ENCODE measurements at regions not wholly inside any gene's neighbourhood (a gene's known extent, or its start where the extent isn't known, plus 50 kb on each side); places are given as distances from the start of the nearest gene placed in this dataset.
A peak's percentile ranks its signal among the peaks of the same experiment; 100 is the strongest.

DNA sequence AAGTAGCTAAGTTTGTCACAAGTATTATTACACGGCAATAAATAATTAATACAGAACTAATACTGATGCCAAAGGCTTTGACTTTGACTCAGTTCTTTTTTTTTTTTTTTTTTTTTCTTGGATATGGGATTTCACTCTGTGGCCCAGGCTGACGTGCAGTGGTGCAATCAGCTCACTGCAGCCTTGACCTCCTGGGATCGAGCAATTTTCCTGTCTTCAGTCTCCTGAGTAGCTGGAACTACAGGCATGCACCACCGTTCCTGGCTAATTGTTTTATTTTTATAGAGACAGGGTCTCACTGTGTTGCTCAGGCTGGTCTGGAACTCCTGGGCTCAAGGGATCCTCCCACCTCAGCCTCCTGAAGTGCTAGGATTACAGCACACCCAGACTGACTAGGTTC lies 284.5 kb downstream of the SS18 start:
- DNase-seq = no peak

DNA sequence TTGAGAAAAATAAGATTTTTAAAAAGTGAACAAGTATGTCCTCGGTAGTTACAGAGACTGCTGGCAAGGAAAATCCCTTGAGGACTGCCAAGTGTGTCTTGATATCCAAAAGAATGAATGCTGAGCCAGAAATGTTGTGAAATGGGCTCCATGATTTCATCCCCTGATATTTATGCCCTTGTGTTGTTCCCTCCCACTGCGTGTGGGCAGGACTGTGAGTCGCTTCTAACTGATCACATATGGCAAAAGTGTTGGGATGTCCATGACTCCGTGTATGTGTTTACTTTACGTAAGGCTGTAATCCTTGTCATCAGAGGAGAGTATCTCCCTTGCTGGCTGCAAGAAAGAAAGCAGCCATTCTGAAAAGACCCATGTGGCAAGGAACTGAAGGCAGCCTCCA lies 285.1 kb downstream of the SS18 start:
- no peak for DNase-seq

DNA sequence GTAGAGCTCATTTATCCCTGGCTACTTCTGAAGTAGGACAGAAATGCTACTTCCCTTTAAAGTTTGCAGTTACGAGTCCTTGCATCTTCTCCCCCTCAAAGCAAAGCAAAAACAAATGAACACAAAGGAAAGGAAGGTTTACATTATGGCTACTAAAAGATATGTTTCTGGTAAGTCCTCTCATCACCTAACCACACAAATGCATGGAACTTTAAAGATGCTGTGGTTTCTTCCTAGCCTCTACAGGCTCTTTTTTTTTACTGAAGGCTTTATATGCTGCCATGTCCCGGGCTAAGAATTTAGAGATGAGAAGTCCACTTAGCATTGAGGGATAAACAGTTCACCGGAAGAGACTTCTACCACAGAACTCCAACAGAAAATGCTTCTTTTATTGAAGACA lies 291.2 kb downstream of the SS18 start:
- no peak for DNase-seq

DNA sequence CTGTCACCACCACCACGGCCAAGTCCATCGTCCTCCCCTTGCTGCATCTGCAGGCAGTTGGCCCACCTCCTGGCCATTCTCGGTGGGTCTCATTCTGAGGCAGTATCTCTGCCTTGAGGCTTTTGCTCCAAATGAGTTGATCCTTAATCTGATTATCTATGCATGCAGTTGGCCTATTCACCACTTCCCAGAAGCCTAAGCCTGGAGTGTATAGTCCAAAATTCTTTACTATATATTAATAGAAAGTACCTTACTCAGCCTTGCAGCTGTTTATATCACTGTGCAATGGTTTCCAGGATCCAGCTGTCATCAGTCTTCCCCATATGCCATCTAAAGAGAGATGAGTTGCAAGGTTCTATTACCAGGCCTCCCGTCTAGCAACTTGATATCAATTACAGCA lies 292.4 kb downstream of the SS18 start:
- no peak for DNase-seq

DNA sequence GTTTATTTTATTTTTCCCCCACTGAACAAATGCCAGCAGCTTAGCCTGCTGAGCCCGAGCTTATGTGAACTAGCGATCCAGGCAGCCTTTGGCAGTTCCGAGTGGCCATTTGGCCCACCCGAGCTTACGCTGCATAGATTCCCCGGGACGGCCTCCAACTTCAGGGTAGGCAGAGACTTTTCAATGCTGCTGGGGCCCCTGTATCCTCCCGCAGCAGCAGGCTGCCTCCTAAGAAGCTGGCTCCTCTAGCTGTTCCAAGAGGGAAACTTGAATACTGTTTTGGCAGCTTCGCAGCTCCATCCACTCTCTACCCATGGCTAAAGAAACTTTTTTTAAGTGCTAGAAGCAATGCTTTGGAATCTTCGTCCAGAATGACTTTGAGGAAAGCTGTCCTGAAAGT lies 295.2 kb downstream of the SS18 start:
- DNase-seq = peak; percentile 3

DNA sequence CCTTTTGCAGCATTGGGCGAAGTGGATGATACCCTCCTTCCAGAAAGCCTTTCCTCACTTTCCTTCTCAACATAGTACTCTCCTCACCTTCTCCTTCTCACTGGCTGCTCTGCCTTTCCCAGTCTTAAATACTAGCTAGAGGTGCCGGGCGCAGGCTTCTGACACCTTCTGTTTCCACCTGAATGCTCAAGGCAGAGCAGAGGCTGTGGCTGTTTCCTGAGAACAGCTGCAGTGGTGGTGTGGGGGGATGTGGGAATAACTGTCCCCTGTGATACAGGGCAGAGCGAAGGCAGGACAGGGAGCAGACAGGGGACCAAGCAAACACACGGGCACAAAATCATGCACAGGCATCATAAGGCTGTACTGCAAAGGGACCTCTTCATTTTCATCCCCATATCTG lies 303.1 kb downstream of the SS18 start:
- no peak for DNase-seq

DNA sequence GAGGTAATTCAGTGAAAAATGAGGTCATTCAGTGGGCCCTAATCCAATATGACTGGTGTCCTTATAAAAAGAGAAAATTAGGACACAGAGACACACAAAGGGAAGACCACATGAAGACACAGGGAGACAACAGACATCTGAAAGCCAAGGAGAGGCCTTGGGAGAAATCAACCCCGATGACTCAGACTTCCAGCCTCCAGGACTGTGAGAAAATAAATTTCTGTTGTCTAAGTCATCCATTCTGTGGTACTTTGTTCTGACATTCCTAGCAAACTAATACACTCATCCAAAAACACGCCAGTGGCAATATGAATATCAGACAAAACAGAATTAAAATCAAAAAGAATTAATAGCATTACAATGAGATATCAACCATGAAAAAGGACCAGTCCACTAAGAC lies 303.7 kb downstream of the SS18 start:
- no peak for DNase-seq

DNA sequence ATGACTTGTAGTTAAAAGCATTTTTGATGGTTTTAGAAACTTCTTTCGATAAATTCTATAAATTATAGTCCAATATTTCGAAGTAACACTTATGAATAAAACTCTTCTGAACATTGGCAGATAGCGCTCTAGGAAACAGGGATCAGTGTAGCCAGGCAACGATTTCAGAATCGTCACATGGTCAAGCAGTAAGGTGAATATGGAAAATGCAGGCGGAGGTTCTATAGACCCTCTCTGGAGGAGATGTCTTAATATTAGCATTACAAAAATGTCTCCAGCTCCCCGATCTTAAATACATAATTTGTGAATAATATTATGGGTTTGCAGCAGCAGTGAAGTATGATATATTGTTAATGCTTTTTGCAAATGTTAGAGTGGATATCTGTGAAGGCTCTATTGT lies 310.3 kb downstream of the SS18 start:
- no peak for DNase-seq

DNA sequence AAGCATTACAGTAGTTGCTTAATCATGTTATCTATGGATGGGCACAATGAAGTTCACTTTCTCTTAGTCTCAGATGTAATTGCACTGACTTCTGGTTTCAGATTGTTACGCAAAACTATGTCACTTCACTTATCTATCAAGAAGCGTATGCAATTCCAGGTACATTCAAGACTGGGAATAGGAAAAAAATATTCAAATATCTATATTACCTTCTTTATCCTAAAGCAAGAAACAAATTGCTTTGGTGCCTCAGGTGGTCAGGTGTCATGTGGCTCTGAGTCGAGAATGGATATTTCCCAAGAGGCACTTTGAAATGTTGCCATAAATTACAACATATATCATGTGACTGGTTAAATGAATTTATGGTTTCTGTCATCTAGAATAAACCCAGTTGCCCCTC lies 318.6 kb downstream of the SS18 start:
- DNase-seq = no peak

DNA sequence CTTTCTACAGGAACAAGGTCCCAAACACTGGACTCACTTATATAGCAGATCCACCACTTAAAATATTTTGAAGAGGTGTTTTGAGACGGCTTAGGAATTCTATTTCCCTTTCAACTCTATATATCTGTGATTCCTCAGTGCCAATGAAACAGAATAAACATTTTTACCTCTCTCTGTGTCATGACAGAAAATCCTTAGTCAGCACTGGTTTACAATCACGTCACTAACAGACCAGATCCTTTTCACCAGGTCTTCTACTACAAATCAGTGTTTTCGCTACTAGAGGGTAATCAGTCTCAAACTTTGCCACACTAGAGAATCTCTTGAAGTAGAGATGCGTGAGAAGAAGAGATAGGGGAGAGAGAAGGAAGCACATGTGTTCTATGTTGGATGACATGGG lies 325.6 kb downstream of the SS18 start:
- DNase-seq = no peak

DNA sequence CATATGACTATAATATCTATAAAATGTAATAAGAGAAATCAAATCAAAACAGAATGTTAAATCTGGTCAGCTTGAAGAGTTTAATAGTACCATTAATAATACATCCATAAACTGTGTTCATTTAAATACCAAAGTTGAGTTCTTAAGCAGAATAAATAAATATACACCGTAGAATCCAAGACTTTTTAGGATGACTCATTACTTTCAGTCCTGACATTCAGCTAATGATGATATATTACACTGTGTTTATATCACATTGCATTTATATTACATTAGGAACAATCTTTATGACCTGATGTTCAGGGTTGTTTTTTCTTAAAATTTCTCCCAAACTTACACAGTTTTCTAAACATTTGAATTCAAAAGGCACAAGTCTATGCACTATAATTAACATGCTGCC lies 331.3 kb downstream of the SS18 start:
- no peak for DNase-seq

DNA sequence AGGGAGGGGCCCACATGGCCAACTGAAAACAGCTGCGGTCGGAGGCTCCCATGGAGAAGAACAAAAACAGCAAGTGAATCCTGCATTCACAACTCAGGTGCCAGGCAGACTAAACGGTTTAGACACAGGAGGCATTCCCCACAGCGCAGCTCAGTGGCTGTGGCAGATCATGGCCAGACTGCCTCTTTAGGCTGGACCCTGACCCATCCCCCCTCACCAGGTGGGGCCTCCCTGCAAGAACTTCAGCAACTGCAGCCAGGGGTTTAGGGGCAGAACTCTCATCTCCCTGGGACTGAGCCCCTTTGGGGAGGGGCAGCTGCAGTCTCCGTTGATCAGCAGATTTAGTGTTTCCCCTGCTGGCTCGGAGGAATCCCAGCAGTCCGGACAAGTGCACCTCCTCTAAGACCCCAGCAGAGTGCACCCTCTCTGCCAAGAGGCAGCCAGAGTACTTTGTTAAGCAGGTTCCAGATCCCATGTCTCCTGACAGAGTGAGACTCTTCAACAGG lies 346.7 kb downstream of the SS18 start:
- no peak for DNase-seq

DNA sequence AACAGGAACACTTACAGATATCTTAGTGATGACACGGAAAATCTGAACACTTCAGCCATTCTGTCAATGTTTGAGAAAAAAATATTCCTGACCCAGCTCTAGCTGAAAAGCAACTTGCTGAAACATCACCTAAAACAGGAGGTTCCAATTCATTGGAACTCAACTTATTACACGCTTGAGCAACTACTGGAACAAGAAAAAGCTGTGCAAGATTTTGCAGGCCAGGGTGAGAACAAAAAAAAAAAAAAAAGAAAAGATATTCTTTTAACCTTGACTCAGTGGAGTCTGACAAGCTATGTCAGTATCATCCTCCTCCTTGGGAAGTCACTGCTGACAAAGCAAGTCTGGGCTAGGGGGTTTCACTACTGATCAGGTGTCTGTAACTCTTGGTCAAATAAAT lies 351.0 kb downstream of the SS18 start:
- DNase-seq = no peak

DNA sequence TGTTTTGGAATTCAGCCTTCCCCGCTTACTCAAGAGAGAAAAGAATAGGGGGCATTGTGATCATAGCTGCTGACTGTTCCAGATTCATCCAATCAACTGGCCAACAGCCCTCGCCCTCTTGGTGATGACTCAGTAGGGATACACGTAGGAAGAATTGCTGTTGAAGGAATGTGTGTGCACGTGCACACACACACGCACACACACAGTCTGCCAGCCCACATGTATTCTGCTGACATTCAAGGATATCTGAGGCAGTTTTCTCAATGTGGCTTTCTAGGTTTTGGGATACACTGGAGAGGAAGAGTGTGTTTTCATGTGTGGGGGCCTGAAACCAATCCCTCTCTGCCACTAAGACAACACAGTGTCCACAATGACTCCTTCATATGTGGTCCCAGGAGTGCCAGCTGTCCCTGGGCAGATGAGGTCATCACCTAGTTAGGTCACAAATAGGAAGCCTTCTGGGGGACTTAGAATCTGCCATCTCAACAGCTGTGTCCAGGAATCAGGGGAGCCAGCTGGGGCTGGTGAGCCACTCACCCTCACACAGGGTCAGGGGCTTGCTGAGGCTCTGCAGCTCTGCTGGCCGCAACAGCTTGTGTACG lies 352.6 kb downstream of the SS18 start:
- no peak for DNase-seq

DNA sequence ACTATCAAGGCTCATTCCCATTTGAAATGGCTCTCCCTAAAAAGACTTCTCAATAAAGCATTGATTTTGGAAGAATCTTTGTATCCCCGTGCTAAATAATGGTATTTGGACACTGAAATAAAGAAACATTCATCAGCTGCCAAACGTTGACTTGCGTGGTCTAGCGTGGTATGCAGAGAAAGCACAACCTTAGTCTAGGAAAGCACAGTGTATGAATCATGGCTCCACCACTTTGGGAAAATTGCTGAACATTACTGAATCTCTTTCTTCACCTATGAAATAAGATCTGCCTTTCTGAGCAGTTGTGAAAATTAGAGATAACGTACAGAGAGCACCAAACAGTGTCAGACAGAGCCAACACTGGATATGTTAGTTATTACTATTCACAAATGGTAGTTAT lies 353.9 kb downstream of the SS18 start:
- peak; percentile 3 for DNase-seq

DNA sequence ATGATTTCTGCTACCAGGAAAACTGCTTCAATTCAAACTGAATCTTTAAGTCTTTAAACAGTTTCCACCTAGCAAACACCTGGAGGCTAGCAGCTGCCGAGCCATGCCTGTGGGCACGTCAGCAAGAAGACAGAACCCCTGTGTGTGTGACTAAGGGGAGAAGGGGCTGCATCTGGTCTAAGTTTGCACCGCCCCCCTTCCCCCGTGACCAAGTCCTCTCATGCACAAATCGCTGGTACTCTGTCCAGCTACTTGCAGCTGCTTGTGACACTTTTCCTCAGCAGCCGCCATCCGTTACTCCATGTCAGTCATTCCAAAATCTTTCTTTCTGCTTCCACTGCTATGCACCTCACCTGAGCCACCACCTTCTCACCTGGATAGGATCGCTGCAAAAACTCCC lies 355.0 kb downstream of the SS18 start:
- no peak for DNase-seq

DNA sequence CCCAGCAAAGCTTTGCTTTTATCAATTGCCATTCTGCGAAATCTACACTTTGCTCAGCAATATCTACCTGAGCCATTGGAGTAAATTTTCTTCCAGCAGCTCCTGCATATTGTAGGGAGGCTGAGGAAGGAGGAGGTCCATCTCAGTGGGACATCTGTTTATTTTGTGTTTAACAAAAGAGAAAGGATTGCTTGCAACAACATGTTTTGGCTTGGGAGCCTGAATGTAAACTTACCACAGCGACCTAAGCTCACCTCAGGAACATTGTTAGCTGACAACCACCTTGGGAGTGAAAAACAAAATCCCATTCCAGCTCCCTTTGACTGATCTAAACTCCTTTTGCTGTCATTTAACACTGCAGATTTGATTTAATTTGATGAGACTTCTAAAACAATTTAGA lies 356.1 kb downstream of the SS18 start:
- no peak for DNase-seq

DNA sequence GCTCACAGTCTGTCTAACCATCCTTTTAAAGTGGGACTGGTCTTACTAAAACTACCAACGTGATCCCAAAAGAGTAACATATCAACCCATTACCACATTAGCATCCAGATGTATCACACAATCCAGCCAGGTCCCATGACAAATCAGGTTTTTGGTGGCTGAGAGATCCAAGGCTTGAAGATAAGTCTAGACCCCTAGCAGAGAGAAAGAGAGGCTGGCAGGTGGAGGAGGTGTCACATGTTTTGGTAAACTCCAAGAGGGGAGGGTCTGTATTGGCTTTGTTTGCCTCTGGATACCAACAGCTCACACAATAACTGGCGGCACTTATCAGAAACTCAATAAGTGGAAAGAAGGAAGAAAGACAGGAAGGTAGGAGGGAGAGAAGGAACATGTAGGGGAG lies 357.6 kb downstream of the SS18 start:
- no peak for DNase-seq

DNA sequence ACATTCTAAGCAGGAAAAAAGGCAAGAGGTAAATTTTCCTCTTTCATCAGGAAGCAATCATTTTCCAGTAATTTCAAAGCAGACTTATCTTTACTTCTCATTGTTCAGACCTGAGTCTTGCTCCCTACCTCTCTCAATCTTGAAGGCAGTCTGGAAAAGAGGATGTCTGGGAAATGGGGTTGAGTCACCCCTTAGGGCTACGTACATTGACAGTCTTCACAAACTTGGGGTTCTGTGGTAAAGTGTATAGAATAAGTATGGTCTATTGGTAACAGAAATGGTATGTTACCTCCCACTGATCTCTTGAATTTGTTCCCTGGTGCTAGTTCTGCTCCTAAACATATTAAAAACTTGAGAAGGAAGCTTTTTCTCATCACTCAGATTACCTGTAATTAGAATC lies 361.3 kb downstream of the SS18 start:
- no peak for DNase-seq

DNA sequence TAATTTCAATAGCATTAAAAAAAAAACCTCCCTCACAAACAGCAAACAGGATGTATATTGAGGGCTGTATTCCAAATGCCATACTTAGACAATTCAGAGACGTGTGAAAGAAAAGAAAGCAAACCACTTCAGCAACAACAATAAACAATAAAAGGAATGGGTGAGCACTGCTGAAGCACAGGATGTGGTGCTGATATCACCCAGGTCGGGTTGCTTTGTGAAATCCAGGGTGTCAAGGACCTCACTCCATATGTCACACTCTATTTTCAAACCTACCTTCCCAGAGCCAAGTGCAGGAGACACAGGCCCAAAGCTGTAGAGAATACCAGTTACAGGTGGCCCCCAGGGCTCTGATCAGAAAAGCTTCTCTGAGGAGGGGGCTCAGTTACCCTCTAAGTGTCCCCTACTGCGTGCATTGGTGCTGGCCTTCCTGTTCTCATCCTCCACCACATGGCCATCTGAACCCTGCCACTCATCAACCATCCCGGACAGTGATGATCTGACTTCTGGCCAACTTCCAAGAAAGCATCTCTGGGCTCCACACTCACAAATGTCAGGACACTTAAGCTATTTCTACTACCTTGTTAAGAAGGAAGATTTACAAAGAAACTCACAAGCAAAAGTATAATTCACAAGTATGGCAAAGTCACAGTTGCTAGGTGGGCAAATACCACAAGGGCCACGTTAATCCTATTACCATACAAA lies 363.0 kb downstream of the SS18 start:
- DNase-seq = no peak

DNA sequence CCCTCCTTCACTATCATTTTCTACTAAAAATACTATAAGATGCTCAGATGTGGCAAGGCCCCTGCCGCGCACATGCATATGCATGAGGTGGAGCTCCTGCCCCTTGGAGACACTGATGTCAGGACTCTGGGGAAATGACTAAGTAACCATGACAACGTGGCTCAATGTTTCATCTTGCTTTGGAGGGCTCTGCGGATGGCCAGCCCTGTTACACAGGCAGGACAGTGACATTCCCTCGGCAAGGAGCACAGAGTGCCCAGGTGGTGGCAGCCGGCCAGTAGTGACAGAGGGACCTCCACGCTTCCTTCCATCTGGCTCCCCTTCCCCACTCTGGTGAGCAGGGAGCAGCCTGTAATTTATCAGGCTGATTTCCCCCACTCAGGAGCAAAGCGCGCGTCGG lies 364.1 kb downstream of the SS18 start:
- DNase-seq = no peak

DNA sequence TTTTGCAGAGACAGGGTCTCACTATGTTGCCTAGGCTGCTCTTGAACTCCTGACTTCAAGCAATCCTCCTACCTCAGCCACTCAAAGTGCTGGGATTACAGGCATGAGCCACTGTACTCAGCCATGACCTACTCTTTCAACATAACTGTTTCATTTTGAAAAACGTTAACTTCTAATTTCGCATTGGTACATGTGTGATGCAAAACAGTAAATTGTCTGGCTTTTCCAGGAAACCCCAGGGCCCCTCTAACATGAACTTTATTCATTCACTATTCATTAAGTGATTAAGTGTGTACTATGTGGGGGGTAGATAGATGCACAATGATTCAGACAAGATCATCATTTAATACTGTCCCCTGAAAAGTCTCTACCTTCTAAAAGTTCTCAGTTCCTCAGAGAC lies 364.9 kb downstream of the SS18 start:
- DNase-seq = no peak

DNA sequence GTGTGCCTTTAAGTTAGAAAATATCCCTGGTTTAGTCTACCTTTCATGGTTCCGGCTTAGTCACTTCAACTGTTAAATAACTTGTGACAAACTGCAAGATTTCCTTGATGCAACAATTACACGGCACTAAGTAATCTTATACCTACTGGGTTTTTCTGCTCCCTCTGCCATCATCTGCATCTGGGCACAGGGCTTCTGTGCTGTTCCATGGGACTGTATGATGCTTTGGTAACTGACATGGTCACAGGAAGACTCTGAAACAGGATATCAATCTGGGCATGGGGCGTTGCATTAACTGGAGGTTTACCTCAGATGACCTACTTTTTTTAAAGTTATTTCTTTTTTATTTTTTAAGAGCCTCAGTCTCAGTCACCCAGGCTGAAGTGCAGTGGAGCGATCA lies 365.4 kb downstream of the SS18 start:
- no peak for DNase-seq

DNA sequence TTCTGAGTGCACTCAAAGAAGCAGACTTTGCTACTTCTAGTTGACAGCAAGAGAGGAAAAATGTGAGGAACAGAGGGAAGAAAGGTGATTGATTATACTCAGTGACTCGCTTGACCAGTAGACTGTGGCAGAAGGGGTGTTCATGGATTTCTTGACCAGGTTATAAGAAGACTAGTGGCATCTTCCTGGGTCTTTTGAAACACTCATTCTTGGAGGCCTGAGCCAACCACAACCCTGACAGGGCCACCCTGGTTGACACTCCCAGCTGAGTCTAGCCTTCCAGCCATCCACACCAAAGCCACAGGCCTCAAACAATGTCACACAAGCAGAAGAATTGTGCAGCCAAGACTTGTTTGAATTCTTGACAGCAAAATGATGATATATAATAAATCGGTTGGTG lies 366.3 kb downstream of the SS18 start:
- DNase-seq = no peak

DNA sequence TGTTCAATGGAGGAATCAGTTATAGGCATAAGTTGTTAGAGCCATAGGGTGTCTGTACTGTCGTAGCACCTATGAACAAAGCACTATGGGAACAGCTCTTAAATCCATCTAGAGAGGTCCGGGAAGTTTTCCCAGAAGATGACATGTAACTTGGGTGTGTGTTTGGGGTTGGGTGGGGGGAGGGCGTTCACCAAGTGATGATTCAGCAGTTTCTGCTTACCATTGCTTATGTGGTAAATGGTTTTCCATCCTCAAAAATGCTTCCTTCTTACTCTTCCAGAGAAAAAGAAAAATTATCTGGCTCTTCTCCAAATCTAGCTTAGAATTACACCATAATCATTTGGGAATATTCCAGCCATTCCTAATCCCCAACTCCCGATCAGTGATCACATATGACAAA lies 361.1 kb upstream of the ZNF521 start:
- no peak for DNase-seq
